ENCODE measurements at regions not wholly inside any gene's neighbourhood (a gene's known extent, or its start where the extent isn't known, plus 50 kb on each side); places are given as distances from the start of the nearest gene placed in this dataset.

GRCh38 chr12:58301730-58302122 is 360.4 kb downstream of the ATP23 start (continued):
- TF ChIP-seq SIN3A (IDR thresholded peaks at IDR 0.05; ENCODE audit: borderline replicate concordance, low read depth, low read length) (no peak), GATA2 (CRISPR knock-in tag; IDR thresholded peaks at IDR 0.05) (no peak), POLR2AphosphoS5 (IDR thresholded peaks at IDR 0.05; ENCODE audit: low read depth, low read length) (no peak), ELF1 (IDR thresholded peaks at IDR 0.05) (no peak), SMC3 (IDR thresholded peaks at IDR 0.05; ENCODE audit: low read depth, low read length) (no peak), RXRA (IDR thresholded peaks at IDR 0.05; ENCODE audit: borderline replicate concordance, low read depth) (no peak)
- TF ChIP-seq, protein P1, sequence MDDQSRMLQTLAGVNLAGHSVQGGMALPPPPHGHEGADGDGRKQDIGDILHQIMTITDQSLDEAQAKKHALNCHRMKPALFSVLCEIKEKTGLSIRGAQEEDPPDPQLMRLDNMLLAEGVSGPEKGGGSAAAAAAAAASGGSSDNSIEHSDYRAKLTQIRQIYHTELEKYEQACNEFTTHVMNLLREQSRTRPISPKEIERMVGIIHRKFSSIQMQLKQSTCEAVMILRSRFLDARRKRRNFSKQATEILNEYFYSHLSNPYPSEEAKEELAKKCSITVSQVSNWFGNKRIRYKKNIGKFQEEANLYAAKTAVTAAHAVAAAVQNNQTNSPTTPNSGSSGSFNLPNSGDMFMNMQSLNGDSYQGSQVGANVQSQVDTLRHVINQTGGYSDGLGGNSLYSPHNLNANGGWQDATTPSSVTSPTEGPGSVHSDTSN (IDR thresholded peaks at IDR 0.05) = no peak

DNA sequence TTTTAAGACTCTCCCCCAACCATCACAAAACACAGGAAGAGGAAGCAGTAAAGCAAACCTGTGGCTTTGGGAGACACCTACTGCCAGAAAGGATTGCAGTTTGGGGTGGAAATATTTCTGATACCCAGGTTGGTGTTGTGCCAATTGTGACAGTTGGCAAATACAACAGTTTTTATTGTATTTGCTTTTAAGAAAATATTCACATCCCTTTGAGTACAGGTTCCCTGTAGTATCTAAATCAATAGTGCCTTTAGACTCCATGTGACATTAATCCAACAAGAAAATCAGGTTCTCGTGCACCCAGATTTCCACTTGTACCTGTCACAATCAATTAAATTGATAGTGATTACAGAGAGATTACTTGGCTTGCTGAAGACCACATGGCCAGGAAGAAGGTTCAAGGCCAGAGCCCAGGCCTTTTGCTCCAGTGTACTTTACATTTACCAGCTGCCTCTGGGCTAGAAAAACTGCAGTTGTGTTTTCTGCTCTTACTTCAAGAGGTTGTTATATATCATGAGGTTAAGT is 361.2 kb downstream of the ATP23 start:
- Histone ChIP-seq H3K9me2 (no peaks in the 10 kb centered on the region), H3K27ac (ENCODE audit: low read depth in 2 of 2, low read length in 1 of 2) (no peak overlapping the region), H2AFZ (ENCODE audit: low read depth) (no peak overlapping the region), H3K4me1 (ENCODE audit: control insufficient read depth in 1 of 2, insufficient read depth in 2 of 2, low read depth in 1 of 2, low read length in 1 of 2) (no peaks in the 10 kb centered on the region; a peak in 1 of 4 replicates), H3K9ac (no peak overlapping the region), H3K9me3 (no peaks in the 10 kb centered on the region; the same call in 1 of the 2 replicates), H3F3A (replicated peaks; ENCODE audit: insufficient read depth) (no peaks in the 10 kb centered on the region), H4K20me1 (ENCODE audit: insufficient read depth) (no peaks in the 10 kb centered on the region), H3K79me2 (ENCODE audit: insufficient read depth) (no peaks in the 10 kb centered on the region), H3K36me3 (replicated peaks in 1 of 2; ENCODE audit: control insufficient read depth in 1 of 2, insufficient read depth in 2 of 2, low read length in 1 of 2) (no peaks in the 10 kb centered on the region), H3K27me3 (ENCODE audit: insufficient read depth) (peaks cover 20% of the 10 kb centered on the region; the same call in 1 of the 2 replicates), H3K4me3 (ENCODE audit: low read depth in 2 of 2, low read length in 1 of 2) (no peak overlapping the region), H3K4me2 (no peak overlapping the region)
- TF ChIP-seq SMC3 (IDR thresholded peaks at IDR 0.05; ENCODE audit: low read depth, low read length) (no peak), GABPA (IDR thresholded peaks at IDR 0.05; ENCODE audit: low read depth) (no peak), JUND (IDR thresholded peaks at IDR 0.05) (no peak), FOSL2 (IDR thresholded peaks at IDR 0.05; ENCODE audit: borderline replicate concordance, low read depth) (no peak)
- TF ChIP-seq, protein P2, sequence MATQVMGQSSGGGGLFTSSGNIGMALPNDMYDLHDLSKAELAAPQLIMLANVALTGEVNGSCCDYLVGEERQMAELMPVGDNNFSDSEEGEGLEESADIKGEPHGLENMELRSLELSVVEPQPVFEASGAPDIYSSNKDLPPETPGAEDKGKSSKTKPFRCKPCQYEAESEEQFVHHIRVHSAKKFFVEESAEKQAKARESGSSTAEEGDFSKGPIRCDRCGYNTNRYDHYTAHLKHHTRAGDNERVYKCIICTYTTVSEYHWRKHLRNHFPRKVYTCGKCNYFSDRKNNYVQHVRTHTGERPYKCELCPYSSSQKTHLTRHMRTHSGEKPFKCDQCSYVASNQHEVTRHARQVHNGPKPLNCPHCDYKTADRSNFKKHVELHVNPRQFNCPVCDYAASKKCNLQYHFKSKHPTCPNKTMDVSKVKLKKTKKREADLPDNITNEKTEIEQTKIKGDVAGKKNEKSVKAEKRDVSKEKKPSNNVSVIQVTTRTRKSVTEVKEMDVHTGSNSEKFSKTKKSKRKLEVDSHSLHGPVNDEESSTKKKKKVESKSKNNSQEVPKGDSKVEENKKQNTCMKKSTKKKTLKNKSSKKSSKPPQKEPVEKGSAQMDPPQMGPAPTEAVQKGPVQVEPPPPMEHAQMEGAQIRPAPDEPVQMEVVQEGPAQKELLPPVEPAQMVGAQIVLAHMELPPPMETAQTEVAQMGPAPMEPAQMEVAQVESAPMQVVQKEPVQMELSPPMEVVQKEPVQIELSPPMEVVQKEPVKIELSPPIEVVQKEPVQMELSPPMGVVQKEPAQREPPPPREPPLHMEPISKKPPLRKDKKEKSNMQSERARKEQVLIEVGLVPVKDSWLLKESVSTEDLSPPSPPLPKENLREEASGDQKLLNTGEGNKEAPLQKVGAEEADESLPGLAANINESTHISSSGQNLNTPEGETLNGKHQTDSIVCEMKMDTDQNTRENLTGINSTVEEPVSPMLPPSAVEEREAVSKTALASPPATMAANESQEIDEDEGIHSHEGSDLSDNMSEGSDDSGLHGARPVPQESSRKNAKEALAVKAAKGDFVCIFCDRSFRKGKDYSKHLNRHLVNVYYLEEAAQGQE (IDR thresholded peaks at IDR 0.05; ENCODE audit: low read depth, low read length) = no peak
- no peak for DNase-seq
- POLR2A ChIA-PET = no interaction called here
- CTCF ChIA-PET = no interaction called here
- WGBS (ENCODE audit: low lambda C conversion rate) = 23% methylated on average over 1 of the region's 1 CpG
